DND-41 (cell line): ENCODE measurements at regions not wholly inside any gene's neighbourhood (a gene's known extent, or its start where the extent isn't known, plus 50 kb on each side); places are given as distances from the start of the nearest gene placed in this dataset.
A peak's percentile ranks its signal among the peaks of the same experiment; 100 is the strongest.

Source experiments
- ATAC-seq: fragments of 200-7000 bp; cut with Tn5 transposase; 3 replicates; pipeline ENCODE4 v1.9.1; 2021; ENCODE audit warnings: low read depth; ENCODE audit not compliant: insufficient read depth
- DNase-seq: peaks from one replicate; pipeline ENCODE4 v3.0.0-alpha.2; 2020
- H2AFZ ChIP-seq: 2 replicates; pipeline ENCODE4 v1.6.0; 2012; ENCODE audit warnings: low read depth, low read length
- H3K27ac ChIP-seq: 2 replicates; pipeline ENCODE4 v1.5.1; 2012; ENCODE audit warnings: low read length, inconsistent platforms
- H3K27me3 ChIP-seq: fragments of 200-600 bp; sonication (generic); 2 replicates; pipeline ENCODE4 v1.6.0; 2012; ENCODE audit warnings: low read length, mild to moderate bottlenecking, inconsistent platforms; ENCODE audit not compliant: insufficient read depth, poor library complexity
- H3K36me3 ChIP-seq: 2 replicates; pipeline ENCODE4 v1.5.1; 2012; ENCODE audit warnings: low read length, inconsistent platforms; ENCODE audit not compliant: insufficient read depth
- H3K4me1 ChIP-seq: 2 replicates; pipeline ENCODE4 v1.5.1; 2012; ENCODE audit warnings: mild to moderate bottlenecking, low read length; ENCODE audit not compliant: insufficient read depth
- H3K4me2 ChIP-seq: 2 replicates; pipeline ENCODE4 v1.6.0; 2012; ENCODE audit warnings: mild to moderate bottlenecking, moderate library complexity, low read length, inconsistent platforms; ENCODE audit not compliant: insufficient read depth
- H3K4me3 ChIP-seq, 2 experiments: fragments of 200-600 bp in 1 of 2; shearing (Covaris generic) in 1 of 2; 2 replicates each; pipeline ENCODE4 v1.5.1; 2012 to 2016; ENCODE audit warnings: inconsistent platforms in 2 of 2, low read length in 2 of 2, mild to moderate bottlenecking in 2 of 2, low read depth in 1 of 2, moderate library complexity in 1 of 2
- H3K79me2 ChIP-seq: 2 replicates; pipeline ENCODE4 v1.6.0; 2012; ENCODE audit warnings: low read length, inconsistent platforms; ENCODE audit not compliant: insufficient read depth
- H3K9ac ChIP-seq: 2 replicates; pipeline ENCODE4 v1.6.0; 2012; ENCODE audit warnings: low read depth, mild to moderate bottlenecking, inconsistent platforms, low read length, moderate library complexity
- H3K9me3 ChIP-seq: 2 replicates; pipeline ENCODE4 v1.5.1; 2012; ENCODE audit warnings: low read length, moderate library complexity, mild to moderate bottlenecking, inconsistent platforms; ENCODE audit not compliant: insufficient read depth, severe bottlenecking
- H4K20me1 ChIP-seq: 2 replicates; pipeline ENCODE4 v1.6.0; 2012; ENCODE audit warnings: low read length; ENCODE audit not compliant: insufficient read depth
- EZH2 ChIP-seq: IDR thresholded peaks from 3 replicates; pipeline ENCODE4 v1.6.1; 2012; ENCODE audit warnings: borderline replicate concordance, low read depth, mild to moderate bottlenecking, moderate library complexity, low read length, inconsistent platforms; ENCODE audit not compliant: severe bottlenecking
- TF ChIP-seq, protein P1 (sequence below): IDR thresholded peaks from 2 replicates; pipeline ENCODE4 v1.5.1; 2012; ENCODE audit warnings: borderline replicate concordance, low read length, moderate library complexity, mild to moderate bottlenecking; ENCODE audit not compliant: poor library complexity, severe bottlenecking; ENCODE audit errors: extremely low read depth

DNA sequence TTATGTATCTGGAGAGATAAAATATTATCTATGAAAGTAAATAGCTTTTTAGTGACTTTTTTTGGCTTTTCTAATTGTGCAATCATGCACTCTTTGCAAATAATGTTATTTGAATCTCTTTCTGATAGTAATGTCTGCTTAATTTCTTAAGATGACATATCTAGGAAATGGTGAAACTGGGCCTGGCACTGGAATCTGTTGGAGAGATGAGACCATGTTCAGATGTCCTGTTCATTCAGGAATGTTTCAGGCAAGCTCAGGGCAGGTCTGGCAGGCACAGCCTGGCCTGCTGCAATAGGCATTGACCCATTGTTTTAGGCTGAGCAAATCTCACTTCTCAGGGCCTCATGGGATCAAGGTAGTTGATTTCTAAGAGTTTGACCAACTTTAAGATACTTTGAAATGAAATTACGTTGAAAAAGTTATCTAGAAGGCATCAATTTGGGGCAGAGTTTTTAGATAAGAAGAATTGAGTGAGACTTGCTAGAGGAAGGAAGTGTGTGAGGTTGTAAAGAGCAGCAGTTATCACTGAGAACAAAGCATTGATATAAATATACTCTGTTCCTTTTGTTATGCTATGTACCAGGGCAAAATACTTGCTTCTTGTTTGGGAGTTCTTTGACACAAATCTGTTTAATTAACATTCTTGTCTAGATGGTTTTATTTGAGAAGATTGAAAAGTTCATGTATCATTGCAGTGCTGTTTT, 133.0 kb upstream of the LEF1 start:
- H3K27ac ChIP-seq, result peak overlapping the region; percentile 55
- no peaks in the 10 kb centered on the region for H4K20me1 ChIP-seq
- DNase-seq (no peak), ATAC-seq (peak; percentile 74)
- H3K9ac ChIP-seq, result no peak overlapping the region
- no peaks in the 10 kb centered on the region for H3K36me3 ChIP-seq
- H3K79me2 ChIP-seq, result no peaks in the 10 kb centered on the region
- no peak overlapping the region for H3K4me2 ChIP-seq
- peak overlapping the region; percentile 53; the same call in 1 of the 2 replicates for H2AFZ ChIP-seq
- H3K27me3 ChIP-seq, result no peaks in the 10 kb centered on the region
- TF ChIP-seq, protein P1, sequence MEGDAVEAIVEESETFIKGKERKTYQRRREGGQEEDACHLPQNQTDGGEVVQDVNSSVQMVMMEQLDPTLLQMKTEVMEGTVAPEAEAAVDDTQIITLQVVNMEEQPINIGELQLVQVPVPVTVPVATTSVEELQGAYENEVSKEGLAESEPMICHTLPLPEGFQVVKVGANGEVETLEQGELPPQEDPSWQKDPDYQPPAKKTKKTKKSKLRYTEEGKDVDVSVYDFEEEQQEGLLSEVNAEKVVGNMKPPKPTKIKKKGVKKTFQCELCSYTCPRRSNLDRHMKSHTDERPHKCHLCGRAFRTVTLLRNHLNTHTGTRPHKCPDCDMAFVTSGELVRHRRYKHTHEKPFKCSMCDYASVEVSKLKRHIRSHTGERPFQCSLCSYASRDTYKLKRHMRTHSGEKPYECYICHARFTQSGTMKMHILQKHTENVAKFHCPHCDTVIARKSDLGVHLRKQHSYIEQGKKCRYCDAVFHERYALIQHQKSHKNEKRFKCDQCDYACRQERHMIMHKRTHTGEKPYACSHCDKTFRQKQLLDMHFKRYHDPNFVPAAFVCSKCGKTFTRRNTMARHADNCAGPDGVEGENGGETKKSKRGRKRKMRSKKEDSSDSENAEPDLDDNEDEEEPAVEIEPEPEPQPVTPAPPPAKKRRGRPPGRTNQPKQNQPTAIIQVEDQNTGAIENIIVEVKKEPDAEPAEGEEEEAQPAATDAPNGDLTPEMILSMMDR, result no peak
- TF ChIP-seq EZH2, result no peak
- H3K9me3 ChIP-seq, result no peaks in the 10 kb centered on the region
- no peak overlapping the region for H3K4me3 ChIP-seq
- peaks cover 11% of the 10 kb centered on the region for H3K4me1 ChIP-seq

DNA sequence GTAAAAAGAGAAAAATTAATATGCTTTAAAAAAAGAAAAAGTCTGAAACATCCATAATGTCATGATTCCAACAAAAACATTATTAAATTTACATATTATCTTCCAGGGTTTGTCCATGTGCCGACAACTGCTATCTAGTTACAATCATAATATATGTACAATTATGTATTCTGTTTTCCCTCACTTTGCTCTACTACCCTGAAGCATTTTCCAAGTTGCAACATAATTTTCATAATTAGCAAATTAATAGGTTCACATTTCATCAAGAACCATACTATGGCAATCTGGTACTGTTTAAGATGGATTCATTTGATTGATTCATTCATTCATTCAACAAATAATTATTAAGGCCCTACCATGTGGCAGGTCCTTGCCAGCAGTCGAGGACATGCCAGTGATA, 128.9 kb upstream of the LEF1 start:
- H3K79me2 ChIP-seq, result no peaks in the 10 kb centered on the region
- H2AFZ ChIP-seq, result no peak overlapping the region
- H3K27me3 ChIP-seq, result no peaks in the 10 kb centered on the region
- TF ChIP-seq, protein P1, result no peak
- no peak for TF ChIP-seq EZH2
- no peak overlapping the region for H3K4me3 ChIP-seq
- DNase-seq (no peak), ATAC-seq (no peak)
- no peak overlapping the region for H3K4me2 ChIP-seq
- peaks cover 17% of the 10 kb centered on the region for H3K4me1 ChIP-seq
- H4K20me1 ChIP-seq, result no peaks in the 10 kb centered on the region
- no peak overlapping the region for H3K27ac ChIP-seq
- no peak overlapping the region for H3K9ac ChIP-seq
- no peaks in the 10 kb centered on the region for H3K36me3 ChIP-seq
- no peaks in the 10 kb centered on the region for H3K9me3 ChIP-seq

DNA sequence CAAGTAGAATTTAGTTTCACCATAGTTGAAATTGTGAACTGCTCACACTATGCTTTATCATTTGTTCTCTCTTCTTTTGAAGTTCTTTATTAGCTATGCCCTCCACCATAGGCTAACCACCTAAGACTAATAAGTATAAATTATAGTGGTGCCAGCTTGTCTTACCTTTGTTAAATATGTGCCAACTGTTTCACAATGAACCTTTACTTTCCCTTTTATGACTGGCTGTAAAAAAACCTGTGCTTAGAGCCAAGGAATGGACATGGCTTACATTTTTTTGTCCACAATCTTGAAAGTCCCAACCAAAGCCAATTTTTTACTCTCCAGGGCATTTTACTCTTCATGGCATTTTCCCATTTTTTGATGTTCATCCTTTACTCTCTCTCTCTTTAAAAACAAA, 123.5 kb upstream of the LEF1 start:
- no peak overlapping the region for H3K4me2 ChIP-seq
- H3K4me1 ChIP-seq, result peaks cover 6% of the 10 kb centered on the region; the same call in 1 of the 2 replicates
- no peak overlapping the region for H3K4me3 ChIP-seq
- H4K20me1 ChIP-seq, result no peaks in the 10 kb centered on the region
- TF ChIP-seq, protein P1, result no peak
- no peaks in the 10 kb centered on the region for H3K9me3 ChIP-seq
- no peaks in the 10 kb centered on the region for H3K27me3 ChIP-seq
- H3K9ac ChIP-seq, result no peak overlapping the region
- H3K27ac ChIP-seq, result no peak overlapping the region
- H2AFZ ChIP-seq, result no peak overlapping the region
- no peak for DNase-seq
- H3K79me2 ChIP-seq, result no peaks in the 10 kb centered on the region
- ATAC-seq, result no peak
- no peaks in the 10 kb centered on the region for H3K36me3 ChIP-seq
